NCI-H748 (cell line): ENCODE measurements at regions not wholly inside any gene's neighbourhood (a gene's known extent, or its start where the extent isn't known, plus 50 kb on each side); places are given as distances from the start of the nearest gene placed in this dataset.

Experiments
- DNase-seq: peaks from one replicate; lab custom pipeline; 2025; ENCODE audit not compliant: unreplicated experiment; lab: John Stamatoyannopoulos, UW

GRCh38 chr17:81345228-81346089 is 49.8 kb upstream of the BAHCC1 start:
- peak; percentile 81 for DNase-seq
